IMR-90 (cell line): ENCODE measurements at regions not wholly inside any gene's neighbourhood (a gene's known extent, or its start where the extent isn't known, plus 50 kb on each side); places are given as distances from the start of the nearest gene placed in this dataset.
A peak's percentile ranks its signal among the peaks of the same experiment; 100 is the strongest.

Experiments used
- ATAC-seq: fragments of 200-7000 bp; cut with Tn5 transposase; 2 replicates; pipeline ENCODE4 v1.9.1; 2020; ENCODE audit warnings: low read depth, mild to moderate bottlenecking, moderate library complexity
- BruUV-seq: library from RNA; stranded (reverse); fragments of 400-500 nt; replicated peaks from 2 replicates; lab custom pipeline; 2021; lab: Mats Ljungman, UMichigan
- CTCF ChIA-PET: fragments of 300-600 bp; formaldehyde crosslinking; extraction: SDS; loops from one replicate; lab custom pipeline; 2021; ENCODE audit warnings: antibody characterized with exemption; lab: Yijun Ruan, JAX
- POLR2A ChIA-PET: fragments of 300-600 bp; sonication (Branson Sonifier 250); formaldehyde crosslinking; loops from one replicate; lab custom pipeline; 2022; ENCODE audit warnings: antibody characterized with exemption; ENCODE audit not compliant: unreplicated experiment; lab: Charles Lee
- DNase-seq: peaks from one replicate; pipeline ENCODE4 v3.0.0; 2013
- H2AFZ ChIP-seq: replicated peaks from 2 replicates; pipeline ENCODE3; 2013; ENCODE audit warnings: low read length, mild to moderate bottlenecking; ENCODE audit not compliant: poor library complexity
- H2AK5ac ChIP-seq: 2 replicates; pipeline ENCODE4 v1.6.1; 2013; ENCODE audit warnings: low read depth, low read length, inconsistent platforms
- H2AK9ac ChIP-seq: replicated peaks from 2 replicates; pipeline ENCODE3; 2013; ENCODE audit warnings: mild to moderate bottlenecking, low read depth, low read length, moderate library complexity; ENCODE audit not compliant: poor library complexity
- H2BK120ac ChIP-seq: 2 replicates; pipeline ENCODE4 v1.6.1; 2013; ENCODE audit warnings: low read depth, low read length, inconsistent platforms
- H2BK15ac ChIP-seq: 3 replicates; pipeline ENCODE4 v1.6.1; 2013; ENCODE audit warnings: low read depth, low read length, inconsistent platforms
- H2BK20ac ChIP-seq: 2 replicates; pipeline ENCODE4 v1.6.1; 2013; ENCODE audit warnings: low read depth, mild to moderate bottlenecking, inconsistent platforms, low read length, moderate library complexity
- H2BK5ac ChIP-seq: 2 replicates; pipeline ENCODE4 v1.6.1; 2013; ENCODE audit warnings: mild to moderate bottlenecking, low read depth, low read length, inconsistent platforms; ENCODE audit not compliant: poor library complexity, severe bottlenecking
- H3K14ac ChIP-seq: replicated peaks from 2 replicates; pipeline ENCODE4 v1.6.1; 2013; ENCODE audit warnings: low read depth, low read length, inconsistent platforms
- H3K18ac ChIP-seq: 2 replicates; pipeline ENCODE4 v1.6.1; 2013; ENCODE audit warnings: low read depth, low read length, control low read depth
- H3K23ac ChIP-seq: 2 replicates; pipeline ENCODE4 v1.6.1; 2013; ENCODE audit warnings: low read depth, low read length, inconsistent platforms
- H3K27ac ChIP-seq: 2 replicates; pipeline ENCODE4 v1.5.1; 2013; ENCODE audit warnings: mild to moderate bottlenecking, control low read depth, low read length; ENCODE audit not compliant: insufficient read depth
- H3K27me3 ChIP-seq: 2 replicates; pipeline ENCODE4 v1.6.1; 2013; ENCODE audit warnings: low read length; ENCODE audit not compliant: control insufficient read depth, insufficient read depth
- H3K36me3 ChIP-seq: 2 replicates; pipeline ENCODE4 v1.6.1; 2013; ENCODE audit warnings: low read length, mixed read lengths; ENCODE audit not compliant: control insufficient read depth, insufficient read depth
- H3K4ac ChIP-seq: 2 replicates; pipeline ENCODE4 v1.6.1; 2013; ENCODE audit warnings: low read depth, low read length, inconsistent platforms
- H3K4me1 ChIP-seq: 2 replicates; pipeline ENCODE4 v1.6.1; 2013; ENCODE audit warnings: low read length, mixed read lengths; ENCODE audit not compliant: control insufficient read depth, insufficient read depth
- H3K4me2 ChIP-seq: 2 replicates; pipeline ENCODE4 v1.6.1; 2013; ENCODE audit warnings: low read depth, mild to moderate bottlenecking, control low read depth, low read length, moderate library complexity
- H3K4me3 ChIP-seq: 2 replicates; pipeline ENCODE4 v1.5.1; 2013; ENCODE audit warnings: low read depth, mild to moderate bottlenecking, control low read depth, low read length, moderate library complexity; ENCODE audit not compliant: insufficient read depth
- H3K56ac ChIP-seq: 2 replicates; pipeline ENCODE4 v1.6.1; 2013; ENCODE audit warnings: low read length, inconsistent platforms; ENCODE audit not compliant: insufficient read depth; ENCODE audit errors: extremely low read depth
- H3K79me1 ChIP-seq, 2 experiments: 2 replicates each; pipeline ENCODE4 v1.6.1; 2013; ENCODE audit warnings: low read length in 2 of 2, inconsistent platforms in 1 of 2, low read depth in 1 of 2
- H3K9ac ChIP-seq: 2 replicates; pipeline ENCODE4 v1.6.1; 2013; ENCODE audit warnings: low read depth, low read length, control low read depth
- H3K9me1 ChIP-seq: 2 replicates; pipeline ENCODE4 v1.6.1; 2013; ENCODE audit warnings: low read length, inconsistent platforms; ENCODE audit not compliant: insufficient read depth
- H3K9me3 ChIP-seq: 2 replicates; pipeline ENCODE4 v1.6.1; 2013; ENCODE audit warnings: low read length; ENCODE audit not compliant: control insufficient read depth, insufficient read depth
- H4K20me1 ChIP-seq: 2 replicates; pipeline ENCODE4 v1.6.1; 2013; ENCODE audit warnings: low read length, inconsistent platforms; ENCODE audit not compliant: insufficient read depth
- H4K5ac ChIP-seq: 2 replicates; pipeline ENCODE4 v1.6.1; 2013; ENCODE audit warnings: mild to moderate bottlenecking, low read depth, low read length, control low read depth
- H4K8ac ChIP-seq, 2 experiments: 2 replicates each; pipeline ENCODE4 v1.6.1; 2013; ENCODE audit warnings: low read depth in 2 of 2, low read length in 2 of 2, control low read depth in 1 of 2, inconsistent platforms in 1 of 2
- H4K91ac ChIP-seq: 2 replicates; pipeline ENCODE4 v1.6.1; 2013; ENCODE audit warnings: low read depth, low read length, inconsistent platforms; ENCODE audit not compliant: insufficient read depth
- BHLHE40 ChIP-seq: fragments of 150-350 bp; IDR thresholded peaks from 2 replicates; pipeline ENCODE4 v1.6.1; 2016; ENCODE audit warnings: mild to moderate bottlenecking, low read depth, low read length
- CEBPB ChIP-seq: IDR thresholded peaks from 2 replicates; pipeline ENCODE4 v1.6.1; 2012; ENCODE audit warnings: low read depth, low read length, improper control_type of control experiment
- CHD1 ChIP-seq: IDR thresholded peaks from 2 replicates; pipeline ENCODE4 v1.6.1; 2012; ENCODE audit warnings: low read depth, low read length, improper control_type of control experiment
- FOS ChIP-seq: fragments of 150-350 bp; IDR thresholded peaks from 2 replicates; pipeline ENCODE4 v1.6.1; 2016; ENCODE audit warnings: low read depth, low read length
- MAZ ChIP-seq: IDR thresholded peaks from 2 replicates; pipeline ENCODE4 v1.6.1; 2012; ENCODE audit warnings: low read depth, mild to moderate bottlenecking, low read length, improper control_type of control experiment, moderate library complexity, borderline replicate concordance
- NFE2L2 ChIP-seq: fragments of 150-350 bp; IDR thresholded peaks from 2 replicates; pipeline ENCODE4 v1.6.1; 2016; ENCODE audit warnings: low read depth, mild to moderate bottlenecking, low read length
- POLR2A ChIP-seq: IDR thresholded peaks from 2 replicates; pipeline ENCODE4 v1.6.1; 2012; ENCODE audit warnings: mild to moderate bottlenecking, low read depth, low read length
- RAD21 ChIP-seq: IDR thresholded peaks from 2 replicates; pipeline ENCODE4 v1.6.1; 2012; ENCODE audit warnings: low read length, improper control_type of control experiment
- RFX5 ChIP-seq: IDR thresholded peaks from 2 replicates; pipeline ENCODE4 v1.8.0; 2012; ENCODE audit warnings: low read depth, mild to moderate bottlenecking, low read length, moderate library complexity
- WGBS, 2 experiments: methylation state at CpG; one replicate each; pipeline versions ENCODE4 v1.1.5 to v1.1.7; 2013; ENCODE audit warnings: missing lambda C conversion rate in 2 of 2; ENCODE audit not compliant: insufficient read length in 1 of 2; ENCODE audit errors: extremely low coverage in 2 of 2; 5-methylcytosine and 5-hydroxymethylcytosine counted together
- dilution Hi-C: fragments of 300-500 bp; cut with HindIII; formaldehyde crosslinking; loops from one replicate; pipeline ENCODE4 v1.14.3; 2018; ENCODE audit warnings: low sequenced_read_pairs; ENCODE audit not compliant: unreplicated experiment
- in situ Hi-C: fragments of 300-500 bp; cut with MboI; formaldehyde crosslinking; loops from 3 replicates; pipeline ENCODE4 v1.14.3; 2019; ENCODE audit warnings: low sequenced_read_pairs, inconsistent platforms, mixed read lengths
- intact Hi-C: fragments of 100-400 bp; cut with micrococcal nuclease; formaldehyde crosslinking; loops from 2 replicates; pipeline ENCODE4 v1.10.0; 2022
- TF ChIP-seq, protein P1 (sequence below): conservative IDR thresholded peaks from 2 replicates; pipeline ENCODE4 v1.5.1; 2012; ENCODE audit warnings: mild to moderate bottlenecking, low read depth, low read length, improper control_type of control experiment

DNA sequence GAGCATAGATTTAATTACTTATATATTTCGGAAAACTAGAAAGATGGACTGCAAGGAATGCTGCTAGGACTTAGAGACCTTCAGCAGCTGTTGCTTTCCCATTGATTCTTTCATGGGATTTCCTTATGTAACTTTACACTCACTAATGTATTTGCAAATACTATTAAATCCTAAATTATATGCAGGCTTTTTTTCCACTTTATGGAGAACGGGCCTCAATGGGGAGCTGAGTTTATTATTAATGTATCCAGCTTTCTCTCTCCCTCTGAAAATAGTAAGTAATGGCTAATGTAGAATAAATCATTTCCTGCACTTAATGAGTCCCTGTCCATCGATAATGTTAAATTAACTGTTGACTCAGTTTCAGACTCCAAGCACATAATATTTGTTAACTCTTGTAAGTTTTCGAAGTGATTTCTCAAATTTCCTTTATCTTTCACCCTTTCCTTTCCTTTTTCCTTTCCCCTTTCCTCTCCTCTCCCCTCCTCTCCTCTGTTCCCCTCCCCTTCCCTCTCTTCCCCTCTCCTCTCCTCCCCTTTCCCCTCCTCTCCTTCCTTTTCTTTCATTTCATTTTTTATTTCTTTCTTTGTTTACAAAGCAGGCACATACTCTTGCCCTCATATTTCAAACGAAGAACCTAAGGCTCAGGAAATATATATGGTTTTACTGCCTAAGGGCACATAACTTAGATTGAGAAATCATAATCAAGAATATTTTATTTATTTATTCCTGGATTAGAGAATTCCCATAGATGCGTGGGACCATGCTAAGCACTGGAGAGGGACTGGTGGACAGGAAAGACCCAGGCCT lies 503.6 kb downstream of the MMUT start (continued):
- TF ChIP-seq POLR2A, result no peak

DNA sequence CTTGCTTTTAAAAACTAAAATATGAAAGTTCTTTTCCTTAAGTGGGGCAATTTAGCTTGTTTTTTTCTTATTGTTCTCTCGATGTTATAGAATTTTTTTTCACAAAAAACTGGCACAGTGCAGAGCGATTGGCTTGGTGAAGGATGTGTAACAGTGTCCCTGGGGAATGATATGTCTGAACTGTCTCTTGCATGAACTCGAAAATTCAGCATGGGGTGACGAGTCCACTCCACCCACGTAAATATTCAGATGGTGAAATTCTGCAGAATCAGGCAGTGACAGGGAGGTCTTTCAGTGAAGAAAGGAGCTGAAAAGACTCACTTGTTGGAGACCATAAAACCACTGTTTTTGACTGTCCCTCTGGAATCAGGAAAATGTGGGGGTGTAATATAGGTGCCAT lies 505.3 kb downstream of the MMUT start:
- CTCF ChIA-PET, result interaction anchor here (1.4 kb wide), 1 partner anchor 10 kb away, joined by 3 read pairs; no protein-coding TSS in a partner anchor
- no peak overlapping the region for H3K4me2 ChIP-seq

More for the DNA sequence above, 505.3 kb downstream of the MMUT start:
- Histone ChIP-seq H2BK20ac (no peak overlapping the region), H3K14ac (no peak overlapping the region), H3K9ac (no peak overlapping the region), H3K18ac (no peak overlapping the region), H4K5ac (no peak overlapping the region), H2BK5ac (no peak overlapping the region), H3K4ac (no peak overlapping the region), H4K91ac (no peak overlapping the region), H4K8ac (no peak overlapping the region), H3K27me3 (no peaks in the 10 kb centered on the region), H2AK5ac (no peak overlapping the region), H2AK9ac (no peak overlapping the region), H3K4me3 (no peak overlapping the region), H3K23ac (no peak overlapping the region), H2AFZ (no peak overlapping the region), H3K27ac (no peak overlapping the region), H2BK15ac (no peak overlapping the region), H4K20me1 (no peaks in the 10 kb centered on the region), H3K9me3 (no peaks in the 10 kb centered on the region), H3K79me1 (no peaks in the 10 kb centered on the region), H2BK120ac (no peak overlapping the region), H3K9me1 (no peaks in the 10 kb centered on the region), H3K4me1 (no peaks in the 10 kb centered on the region), H3K36me3 (no peaks in the 10 kb centered on the region), H3K56ac (no peak overlapping the region)
- dilution Hi-C loops (no loop called here), intact Hi-C loops (no loop called here), in situ Hi-C loops (no loop called here)
- DNase-seq, result peak; percentile 2
- POLR2A ChIA-PET, result no interaction called here
- WGBS, 2 experiments, result no CpG with 5 or more reads among the region's 5 CpGs
- no TSS peak for BruUV-seq
- TF ChIP-seq CEBPB (no peak), MAZ (no peak), FOS (no peak), RFX5 (no peak), RAD21 (no peak), NFE2L2 (no peak), CHD1 (no peak), BHLHE40 (no peak)
- TF ChIP-seq, protein P1, sequence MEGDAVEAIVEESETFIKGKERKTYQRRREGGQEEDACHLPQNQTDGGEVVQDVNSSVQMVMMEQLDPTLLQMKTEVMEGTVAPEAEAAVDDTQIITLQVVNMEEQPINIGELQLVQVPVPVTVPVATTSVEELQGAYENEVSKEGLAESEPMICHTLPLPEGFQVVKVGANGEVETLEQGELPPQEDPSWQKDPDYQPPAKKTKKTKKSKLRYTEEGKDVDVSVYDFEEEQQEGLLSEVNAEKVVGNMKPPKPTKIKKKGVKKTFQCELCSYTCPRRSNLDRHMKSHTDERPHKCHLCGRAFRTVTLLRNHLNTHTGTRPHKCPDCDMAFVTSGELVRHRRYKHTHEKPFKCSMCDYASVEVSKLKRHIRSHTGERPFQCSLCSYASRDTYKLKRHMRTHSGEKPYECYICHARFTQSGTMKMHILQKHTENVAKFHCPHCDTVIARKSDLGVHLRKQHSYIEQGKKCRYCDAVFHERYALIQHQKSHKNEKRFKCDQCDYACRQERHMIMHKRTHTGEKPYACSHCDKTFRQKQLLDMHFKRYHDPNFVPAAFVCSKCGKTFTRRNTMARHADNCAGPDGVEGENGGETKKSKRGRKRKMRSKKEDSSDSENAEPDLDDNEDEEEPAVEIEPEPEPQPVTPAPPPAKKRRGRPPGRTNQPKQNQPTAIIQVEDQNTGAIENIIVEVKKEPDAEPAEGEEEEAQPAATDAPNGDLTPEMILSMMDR, result no peak
- no peak for ATAC-seq
